ENCODE measurements at regions not wholly inside any gene's neighbourhood (a gene's known extent, or its start where the extent isn't known, plus 50 kb on each side); places are given as distances from the start of the nearest gene placed in this dataset.

DNA sequence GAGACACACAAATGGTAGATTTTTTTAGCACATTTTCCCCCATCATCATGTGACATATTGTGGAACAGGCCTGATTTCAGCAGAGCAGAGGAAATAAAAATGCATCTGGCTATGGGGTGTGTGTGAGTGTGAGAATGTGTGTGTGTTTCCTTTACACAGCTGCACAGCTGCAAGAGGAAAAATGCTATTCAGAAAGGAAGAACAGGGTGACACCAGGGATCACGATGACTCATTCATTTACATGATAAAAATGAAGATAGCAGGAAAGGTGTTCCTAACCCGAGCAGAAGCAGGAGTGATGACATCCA, 469.5 kb upstream of the TSHZ3 start:
- TF ChIP-seq, protein P1, sequence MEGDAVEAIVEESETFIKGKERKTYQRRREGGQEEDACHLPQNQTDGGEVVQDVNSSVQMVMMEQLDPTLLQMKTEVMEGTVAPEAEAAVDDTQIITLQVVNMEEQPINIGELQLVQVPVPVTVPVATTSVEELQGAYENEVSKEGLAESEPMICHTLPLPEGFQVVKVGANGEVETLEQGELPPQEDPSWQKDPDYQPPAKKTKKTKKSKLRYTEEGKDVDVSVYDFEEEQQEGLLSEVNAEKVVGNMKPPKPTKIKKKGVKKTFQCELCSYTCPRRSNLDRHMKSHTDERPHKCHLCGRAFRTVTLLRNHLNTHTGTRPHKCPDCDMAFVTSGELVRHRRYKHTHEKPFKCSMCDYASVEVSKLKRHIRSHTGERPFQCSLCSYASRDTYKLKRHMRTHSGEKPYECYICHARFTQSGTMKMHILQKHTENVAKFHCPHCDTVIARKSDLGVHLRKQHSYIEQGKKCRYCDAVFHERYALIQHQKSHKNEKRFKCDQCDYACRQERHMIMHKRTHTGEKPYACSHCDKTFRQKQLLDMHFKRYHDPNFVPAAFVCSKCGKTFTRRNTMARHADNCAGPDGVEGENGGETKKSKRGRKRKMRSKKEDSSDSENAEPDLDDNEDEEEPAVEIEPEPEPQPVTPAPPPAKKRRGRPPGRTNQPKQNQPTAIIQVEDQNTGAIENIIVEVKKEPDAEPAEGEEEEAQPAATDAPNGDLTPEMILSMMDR (IDR thresholded peaks at IDR 0.05): no peak
- TF ChIP-seq, protein P2, sequence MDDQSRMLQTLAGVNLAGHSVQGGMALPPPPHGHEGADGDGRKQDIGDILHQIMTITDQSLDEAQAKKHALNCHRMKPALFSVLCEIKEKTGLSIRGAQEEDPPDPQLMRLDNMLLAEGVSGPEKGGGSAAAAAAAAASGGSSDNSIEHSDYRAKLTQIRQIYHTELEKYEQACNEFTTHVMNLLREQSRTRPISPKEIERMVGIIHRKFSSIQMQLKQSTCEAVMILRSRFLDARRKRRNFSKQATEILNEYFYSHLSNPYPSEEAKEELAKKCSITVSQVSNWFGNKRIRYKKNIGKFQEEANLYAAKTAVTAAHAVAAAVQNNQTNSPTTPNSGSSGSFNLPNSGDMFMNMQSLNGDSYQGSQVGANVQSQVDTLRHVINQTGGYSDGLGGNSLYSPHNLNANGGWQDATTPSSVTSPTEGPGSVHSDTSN (IDR thresholded peaks at IDR 0.05): no peak
- TF ChIP-seq TEAD4 (IDR thresholded peaks at IDR 0.05; ENCODE audit: borderline replicate concordance, insufficient read depth): no peak
- TF ChIP-seq, protein P3, sequence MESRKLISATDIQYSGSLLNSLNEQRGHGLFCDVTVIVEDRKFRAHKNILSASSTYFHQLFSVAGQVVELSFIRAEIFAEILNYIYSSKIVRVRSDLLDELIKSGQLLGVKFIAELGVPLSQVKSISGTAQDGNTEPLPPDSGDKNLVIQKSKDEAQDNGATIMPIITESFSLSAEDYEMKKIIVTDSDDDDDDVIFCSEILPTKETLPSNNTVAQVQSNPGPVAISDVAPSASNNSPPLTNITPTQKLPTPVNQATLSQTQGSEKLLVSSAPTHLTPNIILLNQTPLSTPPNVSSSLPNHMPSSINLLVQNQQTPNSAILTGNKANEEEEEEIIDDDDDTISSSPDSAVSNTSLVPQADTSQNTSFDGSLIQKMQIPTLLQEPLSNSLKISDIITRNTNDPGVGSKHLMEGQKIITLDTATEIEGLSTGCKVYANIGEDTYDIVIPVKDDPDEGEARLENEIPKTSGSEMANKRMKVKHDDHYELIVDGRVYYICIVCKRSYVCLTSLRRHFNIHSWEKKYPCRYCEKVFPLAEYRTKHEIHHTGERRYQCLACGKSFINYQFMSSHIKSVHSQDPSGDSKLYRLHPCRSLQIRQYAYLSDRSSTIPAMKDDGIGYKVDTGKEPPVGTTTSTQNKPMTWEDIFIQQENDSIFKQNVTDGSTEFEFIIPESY (IDR thresholded peaks at IDR 0.05; ENCODE audit: borderline replicate concordance, low read depth): no peak
- TF ChIP-seq YY1 (IDR thresholded peaks at IDR 0.05; ENCODE audit: low read depth): no peak
- TF ChIP-seq RFX5 (IDR thresholded peaks at IDR 0.05; ENCODE audit: low read length): no peak
- TF ChIP-seq, protein P4, sequence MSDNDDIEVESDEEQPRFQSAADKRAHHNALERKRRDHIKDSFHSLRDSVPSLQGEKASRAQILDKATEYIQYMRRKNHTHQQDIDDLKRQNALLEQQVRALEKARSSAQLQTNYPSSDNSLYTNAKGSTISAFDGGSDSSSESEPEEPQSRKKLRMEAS (IDR thresholded peaks at IDR 0.05; ENCODE audit: low read depth): no peak
- TF ChIP-seq POLR2AphosphoS5 (IDR thresholded peaks at IDR 0.05; ENCODE audit: low read depth, low read length): no peak
- TF ChIP-seq GABPA (IDR thresholded peaks at IDR 0.05; ENCODE audit: low read depth): no peak

Data from SK-N-SH (cell line).